Heart left ventricle (tissue), 13 donors: ENCODE measurements at regions not wholly inside any gene's neighbourhood (a gene's known extent, or its start where the extent isn't known, plus 50 kb on each side); places are given as distances from the start of the nearest gene placed in this dataset.

ENCODE experiments used
- CTCF ChIP-seq, 12 donors: fragments of 200-600 bp; sonication (generic) in 4 of 12; IDR thresholded peaks; one replicate each; pipeline versions ENCODE4 v1.5.0 to v1.8.0; 2018 to 2022; ENCODE audit warnings: antibody characterized with exemption in 12 of 12, mild to moderate bottlenecking in 5 of 12
- POLR2A ChIP-seq, 2 donors: fragments of 450-650 bp; IDR thresholded peaks; one replicate each; pipeline ENCODE4 v1.6.1; 2017; ENCODE audit warnings: antibody characterized with exemption in 2 of 2, mild to moderate bottlenecking in 2 of 2, moderate library complexity in 2 of 2
- donor health status: ischemic (EF 13 %, LVEDD 7.1; RV severe dilation, severe dysfunction).
- donor health status: DM: no; HTN: yes; CAD: no.
- donor health status: DM: no; HTN: no; CAD: no.
- donor health status: ischemic (EF 25% LVEDD 6.9; RV normal size, moderate dysfunction).
- donor health status: ischemic (EF 25% LVEDD 5.7; RV mildly dilated, moderate dysfunction).
- donor health status: ischemic (EF 35%, LVEDD 5.7; RV mildly dilated, moderate dysfunction).
- donor health status: nonischemic (EF 11% LVEDD 7.7; RV severe dilation, severe dysfunction).
- donor health status: DM: yes; HTN: yes; CAD: no.
- donor health status: PGD.
- donor health status: ischemic (EF 29% LVEDD 5.4; RV normal size, mild dysfunction).
- donor health status: nonischemic (EF 23%, LVEDD 6.1; RV moderate dilation, normal function).

GRCh38 chr13:78832461-78832860, 173.5 kb upstream of the OBI1 start:
- TF ChIP-seq CTCF (IDR thresholded peaks at IDR 0.05) (no peak), POLR2A (IDR thresholded peaks at IDR 0.05) (no peak)
